GM19035 (cell line): ENCODE measurements at regions not wholly inside any gene's neighbourhood (a gene's known extent, or its start where the extent isn't known, plus 50 kb on each side); places are given as distances from the start of the nearest gene placed in this dataset.
"Not testable (repeated sequence)": the region's sequence is repeated elsewhere in the genome, so short reads cannot be mapped to it uniquely, and the experiment has no call there.

Experiments
- ATAC-seq: cut with Tn5 transposase; IDR thresholded peaks from one replicate; pipeline ENCODE4 v1.9.1; 2021; ENCODE audit not compliant: unreplicated experiment

DNA sequence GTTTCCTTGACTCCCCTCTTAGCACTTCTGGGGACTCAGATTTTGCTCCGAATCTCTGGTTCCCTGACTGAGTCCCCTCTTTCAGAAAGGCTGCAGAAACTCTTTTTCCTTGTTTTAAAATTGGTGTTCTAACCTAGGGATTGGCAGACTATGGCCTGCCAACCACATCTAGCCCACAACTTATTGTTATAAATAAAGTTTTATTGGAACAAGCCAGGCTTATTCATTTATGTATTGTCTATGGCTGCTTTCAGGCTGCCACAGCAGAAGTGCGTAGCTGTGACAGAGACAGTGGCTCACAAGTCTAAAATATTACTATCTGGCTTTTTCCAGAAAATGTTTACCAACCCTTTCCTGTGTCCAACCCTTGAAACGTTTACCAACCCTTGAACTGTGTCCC lies 81.7 kb downstream of the IER5 start:
- ATAC-seq: no peak

DNA sequence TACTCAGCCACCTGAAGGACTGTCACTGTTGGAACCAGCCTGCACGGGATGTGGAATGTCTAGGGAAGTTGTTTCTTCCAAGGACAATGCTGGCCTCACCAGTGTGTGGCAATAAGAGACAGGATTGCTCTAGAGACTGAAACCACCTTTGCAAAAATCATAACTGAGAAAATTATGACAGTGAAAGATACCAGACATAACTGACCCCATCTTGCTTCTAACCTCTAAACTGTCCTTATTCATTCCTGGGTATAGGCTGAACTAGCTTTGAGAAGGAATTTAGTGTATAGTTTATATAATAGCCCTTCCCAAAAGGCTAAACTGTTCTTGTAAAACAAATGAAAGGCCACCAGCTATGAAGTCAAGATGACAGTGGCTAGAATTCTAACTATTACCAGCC lies 83.6 kb downstream of the IER5 start:
- ATAC-seq: no peak

DNA sequence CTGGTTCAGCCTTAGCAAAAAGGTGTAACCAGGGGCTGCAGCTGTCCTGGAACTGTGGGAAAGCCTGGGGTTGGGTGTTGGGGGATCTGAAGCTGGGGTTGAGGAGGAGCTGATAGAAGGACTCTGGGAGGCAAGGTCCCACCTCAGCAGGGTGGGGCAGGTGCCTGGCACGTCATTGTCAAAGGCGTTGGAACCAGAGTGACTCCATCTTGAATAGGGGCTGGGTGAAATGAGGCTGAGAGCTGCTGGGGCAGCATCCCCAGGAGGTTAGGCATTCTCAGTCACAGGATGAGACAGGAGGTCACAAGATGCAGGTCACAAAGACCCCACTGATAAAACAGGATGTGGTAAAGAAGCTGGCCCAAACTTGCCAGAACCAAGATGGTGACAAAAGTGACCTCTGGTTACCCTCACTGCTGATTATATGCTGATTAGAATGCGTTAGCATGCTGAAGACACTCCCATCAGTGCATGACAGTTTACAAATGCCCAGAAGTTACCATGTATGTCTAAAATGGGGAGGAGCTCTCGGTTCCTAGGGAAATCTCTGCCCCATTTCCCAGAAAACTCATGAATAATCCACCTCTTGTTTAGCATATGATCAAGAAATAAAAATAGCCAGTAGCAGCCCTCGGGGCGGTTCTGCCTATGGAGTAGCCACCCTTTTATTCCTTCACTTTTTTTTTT lies 85.4 kb downstream of the IER5 start:
- ATAC-seq: no peak

DNA sequence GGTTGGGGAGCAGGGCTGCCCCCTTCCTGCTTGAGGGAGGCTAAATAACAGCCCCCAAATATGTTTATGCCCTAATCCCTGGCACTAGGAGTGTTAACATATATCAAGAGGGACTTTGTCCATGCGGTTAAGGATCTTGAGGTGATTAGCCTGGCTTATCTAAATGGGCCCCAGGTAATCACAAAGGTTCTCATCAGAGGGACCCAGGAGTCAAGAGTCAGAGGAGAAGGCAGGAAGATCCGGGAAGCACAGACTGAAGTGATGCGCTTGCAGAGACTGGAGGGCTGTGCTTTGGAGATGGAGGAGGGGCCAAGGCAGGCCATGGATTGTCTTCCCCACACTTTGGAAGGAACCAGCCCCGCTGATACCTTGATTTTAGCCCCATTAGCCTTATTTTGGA lies 86.4 kb downstream of the IER5 start:
- no peak for ATAC-seq

DNA sequence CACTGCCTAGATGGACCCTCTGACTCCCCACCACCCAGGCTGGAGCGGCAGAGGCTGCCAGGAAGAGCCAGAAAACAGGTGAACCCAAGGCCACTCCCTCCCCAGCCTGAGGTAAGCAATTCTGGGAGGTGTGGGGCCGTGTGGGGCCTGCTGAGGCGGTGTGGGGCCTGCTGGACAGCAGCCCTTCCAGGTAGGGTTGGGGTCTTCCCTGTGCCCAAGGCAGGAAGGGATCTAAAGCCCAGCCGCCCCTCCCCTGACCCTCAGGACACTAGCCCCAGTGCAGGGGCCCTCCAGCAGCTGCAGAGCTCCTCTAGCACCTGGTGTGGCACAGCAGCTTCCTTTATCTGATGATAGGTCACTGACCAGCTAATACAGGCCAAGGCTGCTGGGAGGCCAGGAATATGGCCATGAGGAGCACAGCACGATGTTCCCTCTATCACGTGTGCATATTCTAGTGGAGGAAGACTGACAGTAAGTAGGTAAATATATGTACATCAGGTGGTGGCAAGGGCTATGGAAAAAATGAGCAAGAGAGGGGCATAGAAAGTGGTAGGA lies 86.9 kb downstream of the IER5 start:
- ATAC-seq: no peak

DNA sequence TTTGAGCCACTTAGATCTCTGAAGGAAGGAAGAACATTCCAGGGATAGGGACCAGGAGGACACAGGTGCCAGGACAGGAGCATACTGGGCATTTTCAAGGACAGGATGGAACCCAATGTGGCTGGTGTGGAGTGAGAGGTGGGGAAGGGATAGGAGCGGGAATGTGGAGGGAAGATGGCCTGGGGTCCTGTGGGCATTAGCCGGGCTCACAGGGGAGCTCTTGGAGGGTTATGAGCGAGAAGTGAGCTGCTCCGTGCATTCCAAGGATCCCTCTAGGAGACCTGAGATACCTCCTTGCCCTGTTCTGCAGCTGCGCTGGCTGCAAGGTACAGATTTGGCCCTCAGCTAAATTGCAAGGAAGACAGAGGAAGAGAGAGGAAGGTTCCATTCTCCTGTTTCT lies 87.5 kb downstream of the IER5 start:
- ATAC-seq: no peak

DNA sequence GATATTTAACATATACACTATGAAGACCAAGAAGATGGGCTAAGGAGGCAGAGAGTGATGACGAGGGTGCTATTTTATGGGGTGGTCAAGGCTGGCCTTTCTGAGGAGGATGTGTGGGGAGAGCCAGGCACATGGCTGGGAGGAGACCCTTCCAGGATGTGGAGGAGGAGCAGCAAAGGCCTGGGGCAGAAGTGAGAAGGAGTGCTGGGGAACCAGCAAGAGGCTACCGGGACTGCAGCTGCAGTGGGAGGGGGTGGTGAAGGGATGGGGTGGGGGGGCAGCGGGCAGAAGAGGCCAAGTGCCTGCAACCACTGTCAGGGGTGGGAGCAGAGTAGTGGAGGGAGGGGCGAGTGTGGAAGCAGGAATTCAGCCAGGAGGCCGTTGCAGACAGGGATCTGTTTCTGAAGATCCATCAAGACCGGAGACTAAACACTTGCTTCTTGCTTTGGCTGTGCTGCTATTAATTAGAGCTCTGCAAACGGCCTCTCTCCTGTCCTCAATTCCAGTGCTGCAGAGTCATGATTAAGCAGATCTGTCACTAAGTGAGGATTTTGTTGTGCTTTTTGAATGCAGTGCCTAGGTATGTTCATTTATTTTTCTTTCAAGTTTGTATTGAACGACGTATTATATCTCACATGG lies 89.9 kb downstream of the IER5 start:
- ATAC-seq: no peak

DNA sequence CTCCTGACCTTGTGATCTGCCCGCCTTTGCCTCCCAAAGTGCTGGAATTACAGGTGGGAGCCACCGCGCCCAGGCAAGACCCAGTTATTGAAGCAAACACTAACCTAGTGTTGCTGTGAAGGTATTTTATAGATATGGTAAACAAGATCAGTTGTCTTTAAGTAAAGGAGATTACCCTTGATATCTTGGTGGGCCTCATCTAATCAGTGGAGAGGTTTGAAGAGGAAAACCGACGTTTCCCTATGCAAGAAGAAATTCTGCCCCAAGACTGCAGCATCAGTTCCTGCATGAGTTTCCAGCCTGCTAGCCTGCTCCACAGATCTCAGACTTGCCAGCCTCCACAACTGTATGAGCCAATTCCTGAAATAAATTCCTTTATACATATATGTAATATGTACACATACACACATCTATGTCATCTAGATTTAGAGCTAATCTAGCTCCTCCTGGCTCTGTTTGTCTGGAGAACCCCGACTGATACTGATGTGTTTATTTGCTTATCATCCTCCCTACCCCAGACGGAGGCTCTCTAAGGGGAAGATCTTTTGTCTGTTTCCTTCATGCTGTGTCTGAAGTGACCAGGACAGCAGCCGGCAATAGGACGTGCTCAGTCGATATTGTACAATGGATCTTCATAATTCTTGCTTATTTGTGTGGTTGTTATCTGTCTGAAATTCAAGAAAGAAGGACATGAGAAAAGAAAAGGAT lies 90.9 kb downstream of the IER5 start:
- ATAC-seq: no peak

DNA sequence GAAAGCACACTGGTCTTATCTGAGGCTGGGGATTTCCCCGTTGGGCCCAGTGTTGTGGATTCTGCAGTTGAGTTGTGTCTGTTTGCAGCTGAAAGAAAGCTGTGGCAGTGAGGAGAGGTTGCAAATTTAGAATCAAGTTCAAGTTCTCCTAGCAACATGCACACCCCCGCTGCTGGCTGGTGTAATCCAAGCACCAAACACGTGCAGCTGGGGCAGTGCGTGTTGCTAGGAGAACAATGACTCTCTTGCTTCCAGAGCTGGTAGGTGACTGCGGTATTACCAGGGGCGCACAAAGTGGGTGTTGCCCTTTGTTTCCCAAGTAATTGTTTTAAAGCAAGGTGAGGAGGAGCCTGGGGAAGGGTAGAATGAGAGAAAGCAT lies 91.5 kb downstream of the IER5 start:
- ATAC-seq: no peak

DNA sequence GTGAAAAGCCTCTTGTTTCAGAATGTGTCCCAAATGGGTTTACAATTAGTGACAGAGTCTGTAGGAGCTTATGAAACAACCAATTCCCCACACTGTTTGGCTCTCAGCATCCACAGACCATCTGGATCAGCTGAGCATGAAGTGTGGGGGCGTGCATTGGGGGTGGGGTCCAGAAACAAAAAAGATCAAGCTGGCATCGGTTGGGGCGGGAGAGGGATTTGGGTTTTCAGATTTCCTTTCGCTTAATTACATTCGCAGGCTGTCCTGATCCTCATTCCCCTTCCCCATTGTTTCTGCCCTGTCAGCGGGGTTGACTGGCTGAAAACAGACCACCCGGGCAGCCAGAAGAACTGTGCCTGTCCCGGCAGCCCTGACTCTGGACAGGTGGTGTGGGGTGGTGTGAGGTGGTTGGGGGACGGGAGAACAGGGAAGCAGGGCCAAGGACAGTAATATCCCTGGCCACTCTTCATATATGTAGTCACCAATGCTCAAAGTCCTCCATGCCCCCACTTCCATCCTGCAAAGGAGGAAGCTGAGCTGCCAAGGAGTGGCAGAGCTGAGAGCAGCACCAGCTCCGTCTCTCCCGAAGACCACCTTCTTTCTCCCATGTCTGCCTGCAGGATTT lies 92.0 kb downstream of the IER5 start:
- ATAC-seq: no peak

DNA sequence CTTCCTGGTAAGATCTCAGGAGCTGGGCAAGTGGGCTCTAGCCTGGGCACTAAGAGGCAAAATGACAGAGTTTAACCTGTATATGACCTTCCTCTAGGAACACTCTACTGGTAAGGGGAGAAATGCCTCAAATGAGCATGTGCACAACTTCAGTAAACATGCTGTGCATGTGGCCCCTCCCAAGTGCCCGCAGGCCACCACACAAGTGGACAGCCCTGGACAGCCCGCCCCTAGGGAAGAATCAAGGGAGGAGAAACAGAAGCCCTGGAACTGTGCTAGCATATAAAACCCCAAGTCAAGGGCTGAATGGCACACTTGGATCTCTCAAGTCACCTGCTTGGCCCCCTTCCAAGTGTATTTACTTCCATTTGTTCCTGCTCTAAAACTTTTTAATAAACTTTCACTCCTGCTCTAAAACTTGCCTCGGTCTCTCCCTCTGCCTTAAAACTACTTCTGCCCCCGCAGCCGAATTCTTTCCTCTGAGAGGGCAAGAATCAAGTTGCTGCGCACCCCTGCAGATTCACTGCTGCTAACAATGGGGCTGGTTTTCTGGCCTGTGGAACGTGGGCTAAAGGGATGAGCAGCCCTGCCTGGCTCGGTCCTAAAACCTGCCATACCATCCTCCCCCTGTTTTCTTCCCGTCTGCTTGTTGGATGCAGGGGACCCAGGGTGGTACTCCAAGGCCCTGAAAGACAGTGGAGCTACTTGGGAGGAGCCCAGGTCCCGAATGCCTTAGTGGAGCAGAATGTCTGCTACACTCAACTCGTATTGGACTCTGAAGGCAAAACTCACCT lies 93.5 kb downstream of the IER5 start:
- no peak for ATAC-seq

DNA sequence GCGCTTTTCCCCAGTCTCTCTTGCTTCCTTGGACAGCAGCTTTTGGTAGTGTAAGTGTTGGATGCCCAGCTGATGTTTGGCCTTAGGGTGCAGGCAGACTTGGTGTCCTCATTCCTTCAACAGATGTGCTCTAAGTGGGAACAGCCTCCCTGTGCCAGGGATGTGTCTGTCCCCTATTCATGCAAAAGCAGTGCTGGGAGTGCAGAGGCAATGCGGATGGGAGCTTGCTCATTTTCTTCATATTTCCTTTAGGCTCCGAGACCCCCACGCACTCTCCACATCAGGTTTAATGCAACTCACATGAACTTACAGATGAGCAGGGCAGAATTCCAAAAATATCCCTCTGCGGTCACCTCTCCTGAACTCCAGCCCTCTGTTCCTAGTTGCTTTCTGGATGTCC lies 96.1 kb downstream of the IER5 start:
- ATAC-seq: no peak

DNA sequence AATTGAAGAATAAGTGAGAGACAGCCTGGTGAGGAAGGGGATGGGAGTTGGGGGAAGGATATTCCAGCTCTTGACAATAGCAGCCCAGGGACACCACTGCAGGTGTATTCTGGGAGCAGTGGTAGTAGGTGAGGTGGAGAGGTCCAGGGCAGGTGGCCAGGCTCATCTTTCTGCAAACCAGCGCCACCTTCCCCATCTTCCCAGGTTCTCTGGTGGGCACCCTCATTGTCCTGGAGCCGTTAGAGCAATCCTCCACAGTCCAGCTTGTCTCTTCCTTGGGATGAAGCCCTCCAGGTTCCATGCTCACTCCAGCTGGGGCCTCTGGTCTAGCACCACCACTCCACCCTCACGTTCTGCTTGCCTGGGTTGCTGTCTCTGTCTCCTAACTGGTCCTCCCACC lies 97.0 kb downstream of the IER5 start:
- ATAC-seq: no peak

DNA sequence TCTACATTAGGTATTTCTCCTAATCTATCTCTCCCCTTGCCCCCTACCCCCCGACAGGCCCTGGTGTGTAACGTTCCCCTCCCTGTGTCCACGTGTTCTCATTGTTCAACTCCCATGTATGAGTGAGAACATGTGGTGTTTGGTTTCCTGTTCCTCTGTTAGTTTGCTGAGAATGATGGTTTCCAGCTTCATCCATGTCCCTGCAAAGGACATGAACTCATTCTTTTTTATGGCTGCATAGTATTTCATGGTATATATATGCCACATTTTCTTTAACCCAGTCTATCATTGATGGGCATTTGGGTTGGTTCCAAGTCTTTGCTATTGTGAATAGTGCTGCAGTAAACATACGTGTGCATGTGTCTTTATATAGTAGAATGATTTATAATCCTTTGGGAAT lies 97.6 kb downstream of the IER5 start:
- not testable (repeated sequence) for ATAC-seq

DNA sequence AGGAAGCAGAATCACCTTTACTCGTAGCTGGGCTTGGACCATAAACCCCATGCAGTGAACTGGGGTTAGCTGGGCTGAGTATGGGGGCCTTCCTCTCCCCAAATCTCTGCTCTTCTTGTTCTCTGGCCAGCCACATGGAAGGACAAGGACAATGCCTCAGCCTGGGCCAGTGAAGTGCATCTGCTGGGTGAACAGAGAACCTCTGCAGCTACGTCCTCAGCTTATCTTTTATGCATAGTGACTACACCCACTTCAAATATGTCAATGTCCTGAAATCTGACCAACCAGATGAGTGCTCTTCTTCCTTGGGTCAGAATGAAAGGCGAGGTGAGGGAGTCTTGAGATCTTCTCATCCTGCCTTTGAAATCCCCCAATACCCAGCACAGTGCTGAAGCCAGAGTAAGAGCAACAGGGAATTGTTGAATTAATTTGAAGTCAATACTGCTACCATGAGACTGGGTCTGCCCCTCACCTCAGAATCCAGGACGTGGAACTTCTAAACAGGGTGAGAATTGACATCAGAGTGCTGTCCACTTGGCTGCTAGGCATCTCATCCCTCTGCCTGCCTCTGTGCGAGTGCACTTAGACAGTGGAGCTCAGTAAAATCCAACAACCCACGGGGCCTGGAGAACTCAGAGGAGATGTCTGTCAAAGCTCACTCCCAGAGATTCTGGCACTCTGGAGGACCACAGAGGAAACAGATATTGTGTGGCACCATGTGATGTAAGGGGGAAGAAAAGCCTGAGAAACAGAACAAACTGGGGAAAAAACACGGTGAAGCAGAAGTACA lies 99.0 kb downstream of the IER5 start:
- no peak for ATAC-seq

DNA sequence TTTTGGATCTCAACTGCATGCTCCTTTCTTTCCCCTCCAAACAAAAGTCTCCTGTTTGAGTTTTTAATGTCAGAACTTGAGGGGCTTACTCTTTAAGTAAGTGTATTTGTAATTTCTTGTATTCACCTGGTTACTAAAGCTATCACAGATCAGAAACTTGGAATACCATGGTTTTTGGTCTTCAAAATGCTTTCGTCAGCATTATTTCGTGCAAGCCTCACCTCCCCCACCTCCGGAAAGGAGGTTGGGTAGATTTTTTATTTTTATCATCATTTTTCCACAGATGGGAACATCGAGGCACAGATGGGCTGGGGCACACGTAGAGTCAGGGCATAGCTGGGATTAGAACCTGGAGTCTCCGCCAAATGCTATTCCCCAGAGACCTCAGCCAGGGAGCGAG lies 100.7 kb downstream of the IER5 start:
- ATAC-seq: no peak

DNA sequence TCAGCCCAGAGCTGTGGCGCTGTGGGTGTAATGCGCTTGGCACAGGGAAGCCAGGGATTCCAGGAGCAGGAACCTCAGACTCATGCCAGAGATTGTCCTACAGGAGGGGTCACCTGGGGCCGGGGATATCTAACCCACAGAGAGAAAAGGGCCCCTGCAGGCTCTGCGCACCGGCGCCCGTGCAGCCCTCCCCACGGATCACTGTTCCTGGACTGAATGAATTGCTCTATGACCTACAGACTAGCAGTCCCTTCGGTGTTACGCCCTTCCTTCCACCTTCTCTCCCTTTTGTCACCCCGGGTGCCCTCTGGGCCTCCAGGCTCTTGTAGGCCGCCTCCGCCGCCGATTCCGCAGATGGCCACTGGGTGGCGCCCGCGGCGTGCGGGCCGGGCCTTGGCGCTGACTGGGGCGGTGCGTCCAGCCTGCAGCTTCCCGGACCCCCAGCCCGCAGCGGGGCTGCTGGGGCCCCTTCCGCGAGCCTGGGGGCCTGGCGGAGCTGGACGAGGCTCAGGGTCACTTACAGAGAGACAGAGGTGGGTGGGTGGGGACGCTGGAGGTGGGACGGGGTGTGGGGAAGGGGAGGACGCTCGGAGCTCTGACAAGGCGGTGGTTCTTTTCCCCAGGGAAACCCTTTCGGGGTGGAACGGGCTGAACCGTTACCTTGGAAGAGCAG lies 101.3 kb downstream of the IER5 start:
- peak; percentile 73 for ATAC-seq

DNA sequence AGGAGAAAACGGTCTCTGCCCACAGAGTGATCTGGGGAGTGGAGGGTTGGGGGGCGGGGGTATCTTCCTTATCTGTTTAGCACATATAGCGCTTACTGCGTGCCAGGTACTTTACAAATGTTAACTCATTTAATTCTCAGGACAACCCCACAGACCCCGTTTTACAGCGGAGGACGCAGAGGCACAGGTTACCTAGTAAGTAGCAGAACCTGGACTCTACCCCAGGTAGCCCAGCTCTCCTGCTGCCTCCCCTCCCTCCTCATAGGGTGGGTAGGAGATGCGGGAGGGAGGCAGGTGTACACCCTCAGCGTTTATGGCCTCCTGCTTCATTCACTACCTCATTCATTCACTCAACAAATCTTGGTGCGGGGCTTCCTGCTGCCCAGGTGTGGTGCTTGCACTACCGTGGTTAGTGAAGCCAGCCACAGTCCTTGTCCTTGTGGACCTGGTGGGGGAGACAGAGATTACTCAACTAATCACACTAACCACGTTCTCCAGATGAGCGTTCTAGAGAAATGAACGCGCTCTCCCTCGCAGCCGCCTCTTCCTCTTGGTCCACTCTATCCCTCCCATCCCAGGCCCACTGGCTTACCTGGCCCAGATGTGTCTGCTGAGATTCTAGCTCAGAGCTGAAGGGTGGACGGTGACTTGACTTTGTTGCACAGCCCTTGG lies 102.0 kb downstream of the IER5 start:
- ATAC-seq: no peak

DNA sequence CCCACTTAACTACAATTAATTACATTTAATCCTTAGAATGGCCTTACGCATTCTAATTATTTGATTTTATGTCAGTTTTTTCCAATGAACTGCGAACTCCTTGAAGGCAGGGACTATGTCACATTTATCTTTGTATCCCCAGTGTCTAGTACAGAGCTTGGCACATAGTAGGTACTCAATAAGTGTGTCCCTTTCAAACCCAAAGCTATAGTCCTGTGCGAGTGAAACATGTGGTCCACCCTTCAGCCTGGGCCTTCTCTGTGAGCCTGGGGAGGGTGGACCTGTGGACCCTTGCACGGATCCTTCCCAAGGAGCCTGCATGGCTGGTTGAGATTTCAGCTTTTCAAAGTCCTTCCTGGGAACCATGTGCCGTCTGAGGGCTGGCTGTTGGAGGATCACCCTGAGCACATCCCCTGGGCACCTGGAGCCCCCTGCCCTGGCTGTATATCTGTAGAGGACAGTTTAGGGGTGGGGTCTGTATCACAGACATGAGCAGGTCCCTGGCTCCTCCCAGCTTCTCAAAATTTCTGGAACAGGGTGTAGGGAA lies 103.1 kb downstream of the IER5 start:
- no peak for ATAC-seq
